ENCODE measurements at regions not wholly inside any gene's neighbourhood (a gene's known extent, or its start where the extent isn't known, plus 50 kb on each side); places are given as distances from the start of the nearest gene placed in this dataset.

DNA sequence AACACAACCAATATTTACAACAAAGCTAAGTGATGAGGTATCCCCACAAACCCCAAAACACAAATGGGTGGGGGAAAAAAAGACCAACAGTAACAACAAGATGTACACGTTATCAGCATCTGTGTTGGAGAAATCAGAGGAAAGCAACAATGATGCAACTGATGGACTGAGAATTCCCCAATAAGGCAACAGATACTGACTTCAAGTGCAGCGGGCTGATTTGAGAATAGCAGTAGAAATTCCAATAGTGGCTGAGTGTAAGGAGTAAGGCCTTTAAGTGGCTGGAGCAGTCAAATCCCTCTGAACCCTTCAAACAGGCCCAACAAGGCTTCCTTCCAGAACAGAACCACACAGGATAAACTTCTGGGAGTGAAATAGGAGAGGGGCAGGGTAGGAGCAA lies 97.6 kb downstream of the TM2D1 start:
- TF ChIP-seq, protein P1, sequence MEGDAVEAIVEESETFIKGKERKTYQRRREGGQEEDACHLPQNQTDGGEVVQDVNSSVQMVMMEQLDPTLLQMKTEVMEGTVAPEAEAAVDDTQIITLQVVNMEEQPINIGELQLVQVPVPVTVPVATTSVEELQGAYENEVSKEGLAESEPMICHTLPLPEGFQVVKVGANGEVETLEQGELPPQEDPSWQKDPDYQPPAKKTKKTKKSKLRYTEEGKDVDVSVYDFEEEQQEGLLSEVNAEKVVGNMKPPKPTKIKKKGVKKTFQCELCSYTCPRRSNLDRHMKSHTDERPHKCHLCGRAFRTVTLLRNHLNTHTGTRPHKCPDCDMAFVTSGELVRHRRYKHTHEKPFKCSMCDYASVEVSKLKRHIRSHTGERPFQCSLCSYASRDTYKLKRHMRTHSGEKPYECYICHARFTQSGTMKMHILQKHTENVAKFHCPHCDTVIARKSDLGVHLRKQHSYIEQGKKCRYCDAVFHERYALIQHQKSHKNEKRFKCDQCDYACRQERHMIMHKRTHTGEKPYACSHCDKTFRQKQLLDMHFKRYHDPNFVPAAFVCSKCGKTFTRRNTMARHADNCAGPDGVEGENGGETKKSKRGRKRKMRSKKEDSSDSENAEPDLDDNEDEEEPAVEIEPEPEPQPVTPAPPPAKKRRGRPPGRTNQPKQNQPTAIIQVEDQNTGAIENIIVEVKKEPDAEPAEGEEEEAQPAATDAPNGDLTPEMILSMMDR (IDR thresholded peaks at IDR 0.05 in 8 of 11, conservative IDR thresholded peaks at IDR 0.05 in 3 of 11), result no peak
- no peak for TF ChIP-seq POLR2A (IDR thresholded peaks at IDR 0.05)
- TF ChIP-seq POLR2AphosphoS5 (IDR thresholded peaks at IDR 0.05), result no peak
